Activated CD4-positive, alpha-beta T cell treated with anti-CD3 and anti-CD28 coated beads, Interleukin-2, amount 10 ng/mL, durations not matched to agents 7 days and 5 days (primary cell): ENCODE measurements at regions not wholly inside any gene's neighbourhood (a gene's known extent, or its start where the extent isn't known, plus 50 kb on each side); places are given as distances from the start of the nearest gene placed in this dataset.
"Not testable (repeated sequence)": the region's sequence is repeated elsewhere in the genome, so short reads cannot be mapped to it uniquely, and the experiment has no call there.

Experiments
- CTCF ChIA-PET: fragments of 350-600 bp; sonication (Branson Sonifier 250); formaldehyde crosslinking; loops from one replicate; lab custom pipeline; 2021; ENCODE audit warnings: antibody characterized with exemption; lab: Charles Lee
- POLR2A ChIA-PET: fragments of 350-600 bp; sonication (Branson Sonifier 250); formaldehyde crosslinking; loops from one replicate; lab custom pipeline; 2021; ENCODE audit warnings: antibody characterized with exemption; lab: Charles Lee
- DNase-seq: peaks from one replicate; pipeline ENCODE4 v3.0.0-alpha.2; 2020
- H3K27ac Mint-ChIP-seq: one replicate; pipeline ENCODE4 v1.8.0; 2021; ENCODE audit warnings: mild to moderate bottlenecking, moderate library complexity, mixed read lengths
- H3K27me3 Mint-ChIP-seq: one replicate; pipeline ENCODE4 v1.8.0; 2021; ENCODE audit warnings: mixed read lengths
- H3K36me3 Mint-ChIP-seq: one replicate; pipeline ENCODE4 v1.8.0; 2021; ENCODE audit warnings: low read depth, mixed read lengths
- H3K4me1 Mint-ChIP-seq: one replicate; pipeline ENCODE4 v1.8.0; 2021; ENCODE audit warnings: mixed read lengths
- H3K4me3 Mint-ChIP-seq: one replicate; pipeline ENCODE4 v1.8.0; 2021; ENCODE audit warnings: mild to moderate bottlenecking, moderate library complexity, mixed read lengths
- H3K9me3 Mint-ChIP-seq: one replicate; pipeline ENCODE4 v1.8.0; 2021; ENCODE audit warnings: mixed read lengths

DNA sequence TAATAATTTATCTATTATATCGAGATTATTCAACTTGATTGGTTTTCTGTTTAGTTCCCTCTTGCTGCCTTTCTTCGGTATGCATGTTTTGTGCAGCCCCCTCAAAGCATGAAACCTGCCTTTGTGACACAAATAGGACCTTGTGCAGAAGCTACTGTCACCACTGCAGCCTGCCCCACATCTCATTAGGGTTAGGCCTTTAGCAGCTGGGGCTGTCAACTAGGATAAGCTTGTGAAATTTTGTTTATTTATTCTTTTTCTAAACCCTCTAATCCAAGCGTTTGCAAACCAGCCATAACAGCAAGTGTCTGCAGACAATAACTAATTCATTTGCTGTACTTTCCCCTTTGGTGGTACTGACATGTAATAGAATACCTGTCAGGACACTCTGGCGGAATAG lies 258.9 kb downstream of the RCHY1 start:
- Mint-ChIP-seq H3K27ac (no peak overlapping the region), H3K4me3 (no peak overlapping the region), H3K9me3 (peaks cover 3% of the 10 kb centered on the region), H3K36me3 (no peaks in the 10 kb centered on the region), H3K4me1 (no peaks in the 10 kb centered on the region), H3K27me3 (no peaks in the 10 kb centered on the region)
- ChIA-PET CTCF (no interaction called here), POLR2A (no interaction called here)
- DNase-seq: no peak

DNA sequence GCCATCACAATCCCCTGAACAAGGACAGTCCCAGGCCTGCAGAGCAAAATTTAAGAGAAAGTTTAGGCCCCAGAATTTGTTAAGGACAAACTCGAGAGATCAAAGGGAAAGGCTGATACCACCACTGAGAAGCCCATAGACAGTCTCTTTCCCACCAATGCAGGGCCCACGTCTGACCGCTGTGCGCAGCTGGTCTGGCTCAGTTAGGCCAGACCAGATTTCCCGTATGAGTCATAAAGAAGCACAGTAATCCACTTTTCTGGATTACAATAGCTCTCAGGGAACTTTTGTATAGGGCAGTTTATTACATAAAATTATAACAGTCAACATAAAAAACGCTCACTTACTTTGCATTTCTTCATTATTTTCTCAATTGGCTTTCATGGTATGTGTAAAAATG lies 259.5 kb downstream of the RCHY1 start:
- CTCF ChIA-PET: no interaction called here
- DNase-seq: no peak
- H3K27me3 Mint-ChIP-seq: no peaks in the 10 kb centered on the region
- no peaks in the 10 kb centered on the region for H3K36me3 Mint-ChIP-seq
- H3K9me3 Mint-ChIP-seq: peaks cover 3% of the 10 kb centered on the region
- POLR2A ChIA-PET: no interaction called here
- no peak overlapping the region for H3K27ac Mint-ChIP-seq
- no peaks in the 10 kb centered on the region for H3K4me1 Mint-ChIP-seq
- H3K4me3 Mint-ChIP-seq: no peak overlapping the region

DNA sequence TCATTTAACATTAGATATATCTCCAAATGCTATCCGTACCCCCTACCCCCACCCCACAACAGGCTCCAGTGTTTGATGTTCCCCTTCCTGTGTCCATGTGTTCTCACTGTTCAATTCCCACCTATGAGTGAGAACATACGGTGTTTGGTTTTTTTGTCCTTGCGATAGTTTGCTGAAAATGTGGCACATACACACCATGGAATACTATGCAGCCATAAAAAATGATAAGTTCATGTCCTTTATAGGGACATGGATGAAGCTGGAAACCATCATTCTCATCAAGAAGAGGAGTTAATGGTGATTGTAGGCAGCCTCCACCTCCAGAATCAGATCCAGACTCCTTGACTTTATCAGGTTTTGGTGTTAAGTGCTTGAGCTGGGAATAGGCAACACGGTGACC lies 261.1 kb downstream of the RCHY1 start:
- POLR2A ChIA-PET, DNase-seq, H3K9me3 Mint-ChIP-seq, H3K4me1 Mint-ChIP-seq, H3K36me3 Mint-ChIP-seq, H3K4me3 Mint-ChIP-seq, CTCF ChIA-PET, H3K27ac Mint-ChIP-seq, H3K27me3 Mint-ChIP-seq: not testable (repeated sequence)

DNA sequence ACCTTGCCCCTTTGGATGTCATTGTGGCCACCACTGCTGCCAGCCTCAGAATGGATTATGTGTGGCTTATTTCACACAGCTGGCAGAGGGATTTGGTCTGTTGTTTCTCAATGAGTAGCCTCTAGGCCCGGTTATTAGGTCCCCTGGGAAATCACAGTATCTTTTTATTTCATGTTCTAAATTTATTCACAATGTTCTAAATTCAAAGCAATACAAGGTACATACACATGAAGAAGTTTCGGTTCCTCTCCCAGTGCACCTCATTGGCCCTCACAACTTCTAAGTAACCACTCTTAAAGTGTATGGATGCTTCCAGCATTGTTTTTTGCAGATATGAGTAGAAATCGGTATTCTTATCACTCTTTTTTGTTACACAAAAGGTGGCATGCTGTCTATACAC lies 262.7 kb downstream of the RCHY1 start:
- POLR2A ChIA-PET: no interaction called here
- Mint-ChIP-seq H3K4me1 (no peaks in the 10 kb centered on the region), H3K9me3 (peaks cover 3% of the 10 kb centered on the region), H3K27ac (no peak overlapping the region), H3K36me3 (no peaks in the 10 kb centered on the region), H3K4me3 (no peak overlapping the region), H3K27me3 (no peaks in the 10 kb centered on the region)
- no peak for DNase-seq
- CTCF ChIA-PET: no interaction called here

DNA sequence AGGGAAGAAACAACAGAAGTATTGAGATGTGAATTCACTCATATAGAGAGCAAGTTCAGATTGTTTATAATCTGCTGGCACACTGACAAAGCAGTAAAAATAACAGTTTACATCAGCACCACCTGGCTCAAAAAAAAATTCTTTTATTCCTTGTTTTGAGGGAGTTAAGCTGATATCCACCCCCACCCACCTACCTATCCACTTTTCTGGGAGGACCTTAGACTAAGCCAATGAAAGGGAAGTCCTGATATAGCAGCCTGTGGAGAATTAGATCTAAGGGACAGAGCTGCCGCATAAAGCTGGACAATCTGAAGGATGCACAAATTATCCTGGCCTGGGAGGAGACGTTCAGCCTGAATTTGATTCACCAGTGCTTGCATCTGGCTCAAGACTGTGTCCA lies 264.5 kb downstream of the RCHY1 start:
- Mint-ChIP-seq H3K4me3 (no peak overlapping the region), H3K4me1 (no peaks in the 10 kb centered on the region), H3K27ac (no peak overlapping the region), H3K27me3 (no peaks in the 10 kb centered on the region), H3K36me3 (no peaks in the 10 kb centered on the region), H3K9me3 (peaks cover 3% of the 10 kb centered on the region)
- ChIA-PET POLR2A (no interaction called here), CTCF (no interaction called here)
- no peak for DNase-seq

DNA sequence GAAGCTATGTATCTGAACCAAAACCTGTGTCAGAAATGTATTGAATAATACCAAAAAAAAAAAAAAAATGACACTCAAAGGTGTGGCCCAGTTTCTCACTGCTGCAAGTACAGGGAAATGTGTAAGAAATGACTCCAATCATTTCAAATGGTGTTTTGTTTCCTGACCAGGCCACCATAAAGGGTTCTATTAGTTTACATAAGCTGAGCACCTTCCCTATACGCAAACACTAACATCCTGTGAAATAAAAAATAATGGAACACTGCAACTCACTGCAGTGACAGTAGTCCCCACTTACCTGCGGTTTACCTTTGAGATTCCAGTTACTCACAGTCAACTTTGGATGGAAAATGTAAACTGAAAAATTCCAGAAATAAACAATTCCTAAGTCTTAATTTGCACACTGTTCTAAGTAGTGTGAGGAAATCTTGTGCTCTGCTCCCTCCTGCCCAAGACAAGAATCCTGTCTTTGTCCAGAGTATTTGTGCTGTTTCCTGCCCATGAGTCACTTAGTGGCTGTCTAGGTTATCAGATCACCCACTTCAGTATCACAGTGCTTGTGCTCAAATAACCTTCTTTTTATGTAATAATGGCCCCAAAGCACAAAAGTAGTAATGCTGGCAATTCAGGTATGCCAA lies 265.3 kb downstream of the RCHY1 start:
- ChIA-PET POLR2A (no interaction called here), CTCF (no interaction called here)
- Mint-ChIP-seq H3K4me3 (no peak overlapping the region), H3K36me3 (no peaks in the 10 kb centered on the region), H3K27me3 (no peaks in the 10 kb centered on the region), H3K9me3 (peaks cover 3% of the 10 kb centered on the region), H3K4me1 (no peaks in the 10 kb centered on the region), H3K27ac (no peak overlapping the region)
- no peak for DNase-seq

DNA sequence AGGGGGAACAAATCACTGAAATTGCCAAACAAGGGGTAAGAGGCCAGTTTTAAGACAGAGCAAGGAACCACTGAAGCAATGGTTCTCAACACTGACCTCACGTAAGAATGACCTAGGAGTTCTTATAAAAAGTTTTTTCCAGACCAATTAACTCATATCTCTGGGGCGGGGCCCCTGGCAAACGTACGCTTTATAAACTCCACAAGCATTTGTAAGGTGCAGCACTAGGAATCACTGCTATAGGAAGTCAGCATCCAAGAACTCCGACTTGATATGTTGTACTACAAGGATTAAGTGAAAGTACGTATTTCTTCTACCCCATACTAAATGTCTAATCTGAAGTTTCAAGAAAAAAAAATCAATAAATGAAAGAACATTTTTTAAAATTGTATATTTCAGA lies 269.9 kb downstream of the RCHY1 start:
- no peak overlapping the region for H3K27ac Mint-ChIP-seq
- H3K36me3 Mint-ChIP-seq: no peaks in the 10 kb centered on the region
- H3K4me1 Mint-ChIP-seq: no peaks in the 10 kb centered on the region
- ChIA-PET POLR2A (no interaction called here), CTCF (no interaction called here)
- H3K27me3 Mint-ChIP-seq: no peaks in the 10 kb centered on the region
- no peak overlapping the region for H3K4me3 Mint-ChIP-seq
- H3K9me3 Mint-ChIP-seq: peaks cover 1% of the 10 kb centered on the region
- no peak for DNase-seq

DNA sequence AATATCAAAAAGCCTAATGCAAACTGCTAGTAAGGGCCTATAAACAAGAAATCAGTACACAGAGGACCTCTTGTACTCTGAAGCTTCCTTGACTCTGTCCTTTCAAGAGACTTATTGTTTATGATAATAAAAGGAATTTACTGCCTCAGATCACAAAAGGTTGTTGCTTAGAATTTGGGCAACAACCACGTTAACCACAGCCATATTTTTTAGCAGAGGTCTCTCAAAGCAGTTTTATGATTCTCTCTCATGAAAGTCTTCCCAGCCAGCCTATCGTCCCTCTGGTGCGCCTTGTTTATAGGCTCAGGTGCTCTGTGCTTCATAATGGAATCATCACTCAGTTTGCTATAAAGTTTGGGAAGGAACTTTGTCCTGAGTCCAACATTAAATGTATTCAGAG lies 270.6 kb downstream of the RCHY1 start:
- H3K9me3 Mint-ChIP-seq: peaks cover 3% of the 10 kb centered on the region
- H3K36me3 Mint-ChIP-seq: no peaks in the 10 kb centered on the region
- ChIA-PET POLR2A (no interaction called here), CTCF (no interaction called here)
- no peaks in the 10 kb centered on the region for H3K4me1 Mint-ChIP-seq
- H3K27me3 Mint-ChIP-seq: no peaks in the 10 kb centered on the region
- no peak for DNase-seq
- H3K4me3 Mint-ChIP-seq: no peak overlapping the region
- no peak overlapping the region for H3K27ac Mint-ChIP-seq

DNA sequence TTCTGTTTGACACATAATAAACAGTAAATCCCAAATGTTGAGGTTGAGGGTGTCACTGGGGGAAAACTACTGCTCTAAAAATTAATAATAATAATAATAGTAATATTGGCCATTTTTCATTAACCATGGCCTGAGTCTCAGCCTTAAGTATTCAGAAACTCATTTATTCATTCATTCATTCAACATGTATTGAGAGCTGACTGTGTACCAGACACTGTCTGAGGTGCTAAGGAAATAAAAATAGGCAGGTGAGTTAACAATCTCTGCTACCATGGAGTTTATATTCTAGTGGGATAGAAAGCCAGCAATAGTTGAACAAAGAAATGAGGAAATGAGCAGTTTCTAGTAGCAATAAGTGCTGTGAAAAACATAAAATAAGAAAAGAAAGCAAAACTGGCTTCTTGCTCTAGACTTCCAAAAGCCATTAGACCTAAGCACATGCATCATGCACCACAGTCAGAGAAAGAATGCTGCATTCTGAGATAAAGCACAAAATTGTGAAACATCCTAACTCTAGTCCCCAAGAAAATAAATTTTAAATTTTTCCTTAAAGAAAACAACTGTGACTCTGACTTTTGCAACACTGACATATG lies 278.7 kb downstream of the RCHY1 start:
- CTCF ChIA-PET: no interaction called here
- H3K36me3 Mint-ChIP-seq: no peaks in the 10 kb centered on the region
- no peak for DNase-seq

DNA sequence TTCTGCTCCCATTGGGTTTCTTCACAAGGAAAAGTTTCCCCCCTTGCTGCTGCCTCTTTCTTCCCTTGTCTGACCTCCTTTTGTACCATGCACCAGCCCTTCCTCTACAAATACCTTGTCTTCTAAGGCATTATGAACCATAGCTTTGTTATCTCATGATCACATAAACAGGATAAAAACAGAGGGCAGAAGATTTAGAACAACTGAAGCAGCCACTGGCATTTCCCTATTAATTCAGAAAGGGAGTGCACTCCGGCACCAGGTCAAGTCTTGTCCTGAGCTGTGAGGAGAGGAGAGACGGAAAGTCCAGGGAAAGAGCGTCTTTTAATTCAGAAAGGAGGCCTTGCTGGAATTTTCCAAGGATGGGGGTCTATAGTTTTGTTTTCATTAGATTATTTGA lies 281.7 kb downstream of the RCHY1 start:
- H3K27ac Mint-ChIP-seq: no peak overlapping the region
- H3K36me3 Mint-ChIP-seq: no peaks in the 10 kb centered on the region
- H3K9me3 Mint-ChIP-seq: no peaks in the 10 kb centered on the region
- H3K4me3 Mint-ChIP-seq: no peak overlapping the region
- no peaks in the 10 kb centered on the region for H3K4me1 Mint-ChIP-seq
- H3K27me3 Mint-ChIP-seq: no peaks in the 10 kb centered on the region
- CTCF ChIA-PET: no interaction called here
- POLR2A ChIA-PET: no interaction called here
- no peak for DNase-seq

More for the DNA sequence above, 278.7 kb downstream of the RCHY1 start:
- Mint-ChIP-seq H3K27me3 (no peaks in the 10 kb centered on the region), H3K4me3 (no peak overlapping the region), H3K4me1 (no peaks in the 10 kb centered on the region), H3K9me3 (peaks cover 3% of the 10 kb centered on the region), H3K27ac (no peak overlapping the region)
- POLR2A ChIA-PET: no interaction called here

DNA sequence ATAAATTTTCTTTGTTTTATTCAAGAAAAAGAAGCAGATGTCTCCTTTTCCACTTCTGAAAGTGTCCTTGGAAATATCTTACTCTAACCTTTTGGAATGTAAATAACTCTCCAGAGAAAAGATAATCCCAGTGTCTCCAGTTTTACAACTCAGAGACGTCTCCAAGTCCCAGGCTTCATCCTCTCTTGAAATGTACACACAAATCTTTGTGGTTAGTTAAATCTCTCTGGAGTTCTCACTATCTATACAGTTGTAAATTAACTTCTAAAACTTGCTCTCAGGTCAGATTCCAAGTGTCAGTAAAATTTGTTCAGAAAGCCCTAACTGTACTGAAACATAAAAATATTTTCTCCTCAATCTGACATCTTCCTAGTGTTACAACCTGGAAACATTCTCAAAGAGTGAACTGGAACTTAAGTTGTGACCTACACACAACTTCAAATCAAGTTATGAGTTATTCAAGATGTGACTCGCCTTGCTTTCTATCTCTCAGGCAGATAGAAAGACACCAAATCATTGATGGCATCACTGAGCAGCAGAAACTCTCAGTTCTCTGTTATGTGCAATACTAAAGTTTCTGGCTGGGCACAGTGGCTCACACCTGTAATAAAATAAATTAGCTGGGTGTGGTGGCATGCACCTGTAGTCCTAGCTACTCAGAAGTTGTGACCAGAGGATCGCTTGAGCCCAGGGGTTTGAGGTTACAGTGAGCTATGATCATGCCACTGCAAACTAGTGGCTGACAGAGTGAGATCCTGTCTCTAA lies 284.2 kb downstream of the RCHY1 start:
- Mint-ChIP-seq H3K27me3 (no peaks in the 10 kb centered on the region), H3K27ac (no peak overlapping the region), H3K4me3 (no peak overlapping the region), H3K36me3 (no peaks in the 10 kb centered on the region), H3K9me3 (no peaks in the 10 kb centered on the region), H3K4me1 (no peaks in the 10 kb centered on the region)
- ChIA-PET CTCF (no interaction called here), POLR2A (no interaction called here)
- DNase-seq: no peak

DNA sequence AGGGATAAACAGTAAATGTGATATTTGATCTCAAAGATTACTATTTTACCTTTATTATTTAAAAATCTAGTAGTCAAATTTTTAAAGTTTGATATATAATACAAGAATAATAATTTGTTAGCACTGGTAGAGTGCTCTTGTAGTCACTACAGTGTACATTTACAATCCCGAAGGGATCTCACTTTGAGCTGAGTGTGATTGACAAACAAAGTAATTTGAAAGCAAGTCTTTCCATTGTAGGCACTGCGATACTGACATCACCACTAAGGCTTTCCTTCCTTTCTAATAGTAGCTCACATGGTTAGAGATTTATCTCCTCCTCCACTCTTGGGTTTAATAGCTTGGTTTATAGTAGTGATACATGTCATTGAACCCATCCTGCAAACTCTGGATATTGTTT lies 280.6 kb downstream of the PARM1 start:
- ChIA-PET CTCF (no interaction called here), POLR2A (no interaction called here)
- no peaks in the 10 kb centered on the region for H3K36me3 Mint-ChIP-seq
- H3K4me3 Mint-ChIP-seq: no peak overlapping the region
- H3K9me3 Mint-ChIP-seq: peaks cover 3% of the 10 kb centered on the region
- H3K27me3 Mint-ChIP-seq: no peaks in the 10 kb centered on the region
- no peaks in the 10 kb centered on the region for H3K4me1 Mint-ChIP-seq
- H3K27ac Mint-ChIP-seq: no peak overlapping the region
- no peak for DNase-seq

DNA sequence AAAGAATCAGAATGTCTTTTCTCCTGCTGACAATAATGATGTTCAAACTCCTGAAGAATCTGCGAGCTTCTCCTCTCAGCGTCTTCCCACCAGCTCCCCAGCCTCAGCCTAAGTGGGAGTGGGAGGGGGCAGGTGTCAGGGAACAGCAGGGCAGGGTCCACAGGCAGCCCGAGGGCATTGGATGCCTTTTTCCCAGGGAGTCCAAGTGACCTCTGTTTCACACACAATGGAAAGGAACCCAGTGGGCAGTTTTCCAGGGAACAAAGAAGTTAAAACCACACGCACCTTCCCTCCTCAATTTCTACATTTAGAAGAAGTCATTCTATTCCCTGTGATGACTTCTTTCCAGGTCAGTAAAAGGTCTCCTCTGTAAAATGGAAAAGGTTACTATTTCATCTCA lies 278.5 kb downstream of the PARM1 start:
- POLR2A ChIA-PET: no interaction called here

More for the DNA sequence above, 278.5 kb downstream of the PARM1 start:
- no peak for DNase-seq
- H3K27me3 Mint-ChIP-seq: no peaks in the 10 kb centered on the region
- H3K4me1 Mint-ChIP-seq: no peaks in the 10 kb centered on the region
- H3K9me3 Mint-ChIP-seq: no peaks in the 10 kb centered on the region
- CTCF ChIA-PET: no interaction called here
- no peaks in the 10 kb centered on the region for H3K36me3 Mint-ChIP-seq
- H3K4me3 Mint-ChIP-seq: no peak overlapping the region
- H3K27ac Mint-ChIP-seq: no peak overlapping the region
